Bronchial epithelial cell (primary cell): ENCODE measurements at regions not wholly inside any gene's neighbourhood (a gene's known extent, or its start where the extent isn't known, plus 50 kb on each side); places are given as distances from the start of the nearest gene placed in this dataset.
A peak's percentile ranks its signal among the peaks of the same experiment; 100 is the strongest.

Source experiments
- DNase-seq: peaks from one replicate; pipeline ENCODE4 v3.0.0-alpha.2; 2010; ENCODE audit warnings: low read depth
- FAIRE-seq: peaks from 2 replicates; lab custom pipeline; 2011; peaks lifted over from hg19 to GRCh38; lab: Jason Lieb, UNC
- H3K27me3 ChIP-seq: 2 replicates; pipeline ENCODE4 v1.5.1; 2011; ENCODE audit warnings: low read length; ENCODE audit not compliant: control insufficient read depth, insufficient read depth
- H3K36me3 ChIP-seq: 2 replicates; pipeline ENCODE4 v1.5.1; 2011; ENCODE audit warnings: low read length; ENCODE audit not compliant: control insufficient read depth, insufficient read depth
- H3K4me3 ChIP-seq: 2 replicates; pipeline ENCODE4 v1.5.1; 2011; ENCODE audit warnings: mild to moderate bottlenecking, low read depth, low read length, control low read depth
- TF ChIP-seq, protein P1 (sequence below): IDR thresholded peaks from 2 replicates; pipeline ENCODE4 v1.5.1; 2011; ENCODE audit warnings: mild to moderate bottlenecking, moderate library complexity, low read length, control low read depth, inconsistent platforms; ENCODE audit not compliant: insufficient read depth, severe bottlenecking

DNA sequence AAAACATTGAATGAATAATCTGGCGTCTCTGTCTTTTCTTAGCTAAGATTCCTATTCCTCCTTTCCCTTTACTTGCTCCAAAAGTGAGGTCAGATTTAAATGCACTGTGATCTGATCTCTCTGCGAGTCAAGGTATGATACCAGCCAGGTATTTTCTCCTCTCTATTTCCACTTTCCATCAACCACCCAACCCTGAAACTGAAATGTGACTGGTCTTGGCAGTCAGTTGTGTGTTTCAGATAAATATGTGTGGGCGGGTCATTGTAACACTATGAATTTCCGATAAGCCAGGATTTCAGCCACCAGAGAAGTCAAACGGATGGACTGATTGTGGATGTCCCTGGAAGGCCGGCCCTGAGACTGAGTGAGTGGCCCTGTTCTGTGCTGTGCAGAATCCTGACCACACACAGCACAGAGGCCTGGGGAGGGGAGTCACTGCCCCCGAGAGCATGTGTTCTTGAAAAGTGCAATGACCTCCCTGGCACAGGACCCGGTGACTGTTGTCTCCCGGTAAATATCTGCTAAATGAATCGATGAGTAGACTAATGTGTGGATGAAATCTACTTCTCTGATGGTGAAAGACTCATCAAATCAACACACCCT, 612.5 kb upstream of the TMEM132C start:
- DNase-seq, result no peak

DNA sequence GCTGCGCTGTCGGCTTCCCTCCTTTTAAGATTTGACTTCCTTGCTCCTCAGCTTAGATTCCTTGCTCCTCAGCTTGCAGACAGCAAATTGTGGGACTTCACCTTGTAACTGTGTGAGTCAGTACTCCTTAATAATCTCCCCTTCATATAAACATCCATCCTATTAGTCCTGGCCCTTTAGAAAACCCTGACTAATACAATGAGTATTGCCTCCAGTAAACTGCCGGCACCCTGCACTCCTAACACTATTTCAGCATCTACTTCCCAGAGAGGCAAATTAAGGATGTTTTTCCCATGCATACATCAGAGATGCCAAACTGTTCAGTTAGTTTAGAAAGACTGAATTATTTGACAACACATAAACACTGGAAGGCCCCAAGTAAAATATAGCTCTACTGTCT, 611.3 kb upstream of the TMEM132C start:
- DNase-seq (no peak), FAIRE-seq (no peak)
- H3K4me3 ChIP-seq, result no peak overlapping the region
- TF ChIP-seq, protein P1, sequence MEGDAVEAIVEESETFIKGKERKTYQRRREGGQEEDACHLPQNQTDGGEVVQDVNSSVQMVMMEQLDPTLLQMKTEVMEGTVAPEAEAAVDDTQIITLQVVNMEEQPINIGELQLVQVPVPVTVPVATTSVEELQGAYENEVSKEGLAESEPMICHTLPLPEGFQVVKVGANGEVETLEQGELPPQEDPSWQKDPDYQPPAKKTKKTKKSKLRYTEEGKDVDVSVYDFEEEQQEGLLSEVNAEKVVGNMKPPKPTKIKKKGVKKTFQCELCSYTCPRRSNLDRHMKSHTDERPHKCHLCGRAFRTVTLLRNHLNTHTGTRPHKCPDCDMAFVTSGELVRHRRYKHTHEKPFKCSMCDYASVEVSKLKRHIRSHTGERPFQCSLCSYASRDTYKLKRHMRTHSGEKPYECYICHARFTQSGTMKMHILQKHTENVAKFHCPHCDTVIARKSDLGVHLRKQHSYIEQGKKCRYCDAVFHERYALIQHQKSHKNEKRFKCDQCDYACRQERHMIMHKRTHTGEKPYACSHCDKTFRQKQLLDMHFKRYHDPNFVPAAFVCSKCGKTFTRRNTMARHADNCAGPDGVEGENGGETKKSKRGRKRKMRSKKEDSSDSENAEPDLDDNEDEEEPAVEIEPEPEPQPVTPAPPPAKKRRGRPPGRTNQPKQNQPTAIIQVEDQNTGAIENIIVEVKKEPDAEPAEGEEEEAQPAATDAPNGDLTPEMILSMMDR, result no peak
- no peaks in the 10 kb centered on the region for H3K27me3 ChIP-seq
- H3K36me3 ChIP-seq, result no peaks in the 10 kb centered on the region

More for the DNA sequence above, 612.5 kb upstream of the TMEM132C start:
- Histone ChIP-seq H3K27me3 (no peaks in the 10 kb centered on the region), H3K36me3 (no peaks in the 10 kb centered on the region), H3K4me3 (no peak overlapping the region)
- no peak for FAIRE-seq
- TF ChIP-seq, protein P1, result no peak

DNA sequence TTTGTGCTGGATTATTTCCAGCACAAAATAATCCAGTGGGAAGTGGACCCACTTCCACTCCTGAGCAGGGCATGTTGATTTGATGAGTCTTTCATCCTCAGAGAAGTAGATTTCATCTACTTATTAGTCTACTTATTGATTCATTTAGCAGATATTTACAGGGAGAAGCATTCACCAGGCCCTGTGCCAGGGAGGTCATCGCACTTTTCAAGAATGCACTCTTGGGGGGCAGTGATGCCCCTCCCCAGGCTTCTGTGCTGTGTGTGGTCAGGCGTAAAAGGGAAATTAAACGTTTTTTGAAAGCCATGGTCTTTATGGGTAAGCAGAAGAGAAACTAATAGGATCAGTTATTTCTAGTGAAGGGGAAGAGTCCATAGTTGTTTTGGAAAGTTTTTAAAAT, 610.7 kb upstream of the TMEM132C start:
- TF ChIP-seq, protein P1, result no peak
- Histone ChIP-seq H3K36me3 (no peaks in the 10 kb centered on the region), H3K4me3 (no peak overlapping the region), H3K27me3 (no peaks in the 10 kb centered on the region)
- DNase-seq (no peak), FAIRE-seq (no peak)

DNA sequence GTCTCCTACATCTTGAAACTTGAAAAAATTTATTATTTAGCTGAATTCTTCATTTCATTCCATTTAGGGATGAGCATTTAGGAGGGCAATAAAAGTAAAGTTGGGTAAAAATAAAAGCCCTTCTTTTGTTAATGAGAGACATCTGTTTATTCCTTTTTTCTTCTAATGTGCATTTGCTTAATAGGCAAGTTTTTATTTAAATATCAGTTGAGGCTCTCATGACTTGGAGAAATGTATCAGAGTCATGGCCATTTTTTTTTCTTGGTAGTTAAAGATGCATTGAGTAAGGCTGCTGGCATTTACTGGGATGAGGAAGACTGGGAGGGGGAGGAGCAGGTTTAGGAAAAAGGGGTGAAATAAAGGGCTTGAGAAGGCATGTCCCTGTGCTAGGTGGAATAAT, 609.9 kb upstream of the TMEM132C start:
- Histone ChIP-seq H3K36me3 (no peaks in the 10 kb centered on the region), H3K27me3 (no peaks in the 10 kb centered on the region), H3K4me3 (no peak overlapping the region)
- TF ChIP-seq, protein P1, result no peak
- FAIRE-seq (no peak), DNase-seq (no peak)

DNA sequence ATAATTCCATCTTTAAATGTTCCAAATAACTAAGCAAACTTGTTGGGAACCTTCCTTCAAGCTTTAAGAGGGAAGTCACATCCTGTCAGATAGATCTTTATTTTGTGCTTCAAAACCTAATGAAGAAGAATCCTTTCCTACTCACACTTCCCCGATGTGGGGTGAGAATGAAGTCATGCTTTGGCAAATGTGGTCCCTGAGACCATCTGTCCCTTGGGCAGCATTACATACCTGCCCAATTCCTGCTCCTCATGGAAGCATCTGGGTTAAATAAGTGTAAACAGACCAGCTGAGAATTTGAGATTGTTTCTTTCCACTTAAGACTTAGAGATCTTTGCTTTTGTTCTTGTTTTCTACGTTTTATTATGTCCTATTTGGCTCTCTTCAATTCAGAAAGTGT, 606.0 kb upstream of the TMEM132C start:
- peak; percentile 18 for FAIRE-seq
- no peaks in the 10 kb centered on the region for H3K36me3 ChIP-seq
- no peaks in the 10 kb centered on the region for H3K27me3 ChIP-seq
- DNase-seq, result no peak
- TF ChIP-seq, protein P1, result no peak
- no peak overlapping the region for H3K4me3 ChIP-seq

DNA sequence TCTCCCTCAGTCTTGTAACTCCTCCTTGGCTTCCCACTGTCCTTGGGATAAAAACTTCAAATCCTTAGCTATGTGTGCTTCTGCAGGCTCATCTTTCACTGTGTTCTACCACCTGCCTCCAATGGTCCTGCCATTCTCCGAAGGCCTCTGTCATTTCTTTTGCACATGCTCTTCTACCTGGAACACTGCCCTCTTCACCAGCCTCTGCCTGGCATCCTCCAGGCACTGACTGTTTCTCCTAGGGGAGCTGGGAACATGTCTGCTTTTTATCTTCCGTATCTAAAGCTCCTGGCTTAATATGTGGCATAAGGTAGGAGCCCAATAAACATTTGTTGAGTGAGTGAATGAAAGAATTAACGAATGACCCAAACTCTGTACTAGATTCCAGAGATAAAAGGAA, 603.3 kb upstream of the TMEM132C start:
- H3K27me3 ChIP-seq, result no peaks in the 10 kb centered on the region
- TF ChIP-seq, protein P1, result no peak
- FAIRE-seq (no peak), DNase-seq (no peak)
- no peaks in the 10 kb centered on the region for H3K36me3 ChIP-seq
- no peak overlapping the region for H3K4me3 ChIP-seq
